HL-60 (cell line): ENCODE measurements at regions not wholly inside any gene's neighbourhood (a gene's known extent, or its start where the extent isn't known, plus 50 kb on each side); places are given as distances from the start of the nearest gene placed in this dataset.

ENCODE experiments used
- DNase-seq, 2 experiments: peaks; one replicate each; pipeline ENCODE4 v3.0.0-alpha.2; 2010 to 2020; ENCODE audit warnings: low read depth in 1 of 2, low spot score in 1 of 2
- H3K27ac ChIP-seq: fragments of 250-450 bp; sonication (Bioruptor Pico); replicated peaks from 2 replicates; pipeline ENCODE4 v1.5.1; 2020; ENCODE audit warnings: mild to moderate bottlenecking, moderate library complexity
- H3K27me3 ChIP-seq: fragments of 250-450 bp; sonication (Bioruptor Pico); 2 replicates; pipeline ENCODE4 v1.5.1; 2021; ENCODE audit warnings: mild to moderate bottlenecking, moderate library complexity; ENCODE audit not compliant: insufficient read depth, poor library complexity, severe bottlenecking
- H3K4me3 ChIP-seq: replicated peaks from 2 replicates; pipeline ENCODE4 v1.5.1; 2011; ENCODE audit warnings: mild to moderate bottlenecking, control low read depth, low read length; ENCODE audit not compliant: insufficient read depth
- CTCF ChIP-seq: IDR thresholded peaks from one replicate; pipeline ENCODE4 v1.5.1; 2011; ENCODE audit warnings: low read length, control low read depth, inconsistent platforms; ENCODE audit not compliant: insufficient read depth
- GABPA ChIP-seq: IDR thresholded peaks from 2 replicates; pipeline ENCODE4 v1.6.1; 2012; ENCODE audit warnings: low read depth
- POLR2AphosphoS5 ChIP-seq: IDR thresholded peaks from 2 replicates; pipeline ENCODE4 v1.6.1; 2012; ENCODE audit warnings: low read depth
- REST ChIP-seq: IDR thresholded peaks from 2 replicates; pipeline ENCODE4 v1.6.1; 2012; ENCODE audit warnings: low read depth; ENCODE audit not compliant: insufficient replicate concordance
- SPI1 ChIP-seq: IDR thresholded peaks from 2 replicates; pipeline ENCODE4 v1.6.1; 2012; ENCODE audit warnings: low read depth, mild to moderate bottlenecking, borderline replicate concordance

GRCh38 chr1:66434096-66434495, 99.9 kb upstream of the SGIP1 start:
- TF ChIP-seq SPI1 (no peak), GABPA (no peak), CTCF (no peak), POLR2AphosphoS5 (no peak)
- DNase-seq = no peak
- Histone ChIP-seq H3K27ac (no peak overlapping the region), H3K27me3 (no peaks in the 10 kb centered on the region), H3K4me3 (no peak overlapping the region)

GRCh38 chr1:66435541-66435940, 98.4 kb upstream of the SGIP1 start:
- H3K27ac ChIP-seq = no peak overlapping the region
- no peak for DNase-seq
- H3K4me3 ChIP-seq = no peak overlapping the region
- no peaks in the 10 kb centered on the region for H3K27me3 ChIP-seq
- TF ChIP-seq SPI1 (no peak), CTCF (no peak), POLR2AphosphoS5 (no peak), REST (no peak), GABPA (no peak)

- peak overlapping the region; percentile 36 for H3K27ac ChIP-seq
- TF ChIP-seq REST = no peak
- no peak for TF ChIP-seq GABPA
- no peak for TF ChIP-seq SPI1
- TF ChIP-seq CTCF = no peak
- no peak for TF ChIP-seq POLR2AphosphoS5
These were observed 97.4 kb upstream of the SGIP1 start for GRCh38 chr1:66436378-66437135.

GRCh38 chr1:66437136-66437401, 96.9 kb upstream of the SGIP1 start:
- TF ChIP-seq SPI1 (no peak), GABPA (no peak), POLR2AphosphoS5 (no peak), CTCF (no peak), REST (no peak)
- no peak overlapping the region for H3K4me3 ChIP-seq
- H3K27me3 ChIP-seq = no peaks in the 10 kb centered on the region
- DNase-seq = no peak
- peak overlapping the region; percentile 86; the same call in 1 of the 2 replicates for H3K27ac ChIP-seq

More at GRCh38 chr1:66436378-66437135, 97.4 kb upstream of the SGIP1 start:
- Histone ChIP-seq H3K4me3 (no peak overlapping the region), H3K27me3 (no peaks in the 10 kb centered on the region)
- DNase-seq = peak in 1 of 2 experiments; percentile 68
